GM19099 (cell line): ENCODE measurements at regions not wholly inside any gene's neighbourhood (a gene's known extent, or its start where the extent isn't known, plus 50 kb on each side); places are given as distances from the start of the nearest gene placed in this dataset.

Experiments
- POLR2A ChIP-seq: IDR thresholded peaks from 3 replicates; pipeline ENCODE4 v1.6.1; 2011; ENCODE audit warnings: low read depth; ENCODE audit not compliant: insufficient read length; ENCODE audit errors: extremely low read depth

GRCh38 chrX:13248867-13249486 is 70.9 kb downstream of the ATXN3L start:
- TF ChIP-seq POLR2A, result no peak

DNA sequence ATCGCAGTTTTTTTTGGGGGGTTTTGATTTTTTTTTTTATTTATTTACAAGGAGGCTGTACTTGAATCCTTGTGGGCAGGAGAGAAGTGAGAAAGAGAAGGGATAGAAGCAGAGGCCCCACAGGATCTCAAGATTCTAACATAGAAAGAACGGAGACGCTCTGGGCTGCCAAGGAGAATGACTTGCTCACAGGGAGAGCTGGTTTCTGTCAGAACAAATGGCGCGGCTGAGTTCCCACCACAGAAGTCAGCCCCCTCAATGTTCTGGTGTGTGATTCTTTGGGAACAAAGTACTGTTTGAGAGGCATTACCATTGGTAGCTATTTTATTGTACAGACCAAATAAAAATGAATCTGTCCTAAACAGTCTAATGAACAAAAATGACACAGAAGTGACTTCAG is 80.6 kb downstream of the ATXN3L start:
- no peak for TF ChIP-seq POLR2A

GRCh38 chrX:13235930-13236329 is 83.9 kb downstream of the ATXN3L start:
- TF ChIP-seq POLR2A, result no peak

- TF ChIP-seq POLR2A, result no peak
Measured at GRCh38 chrX:13232484-13232883, 87.4 kb downstream of the ATXN3L start.

- no peak for TF ChIP-seq POLR2A
Measured at GRCh38 chrX:13226214-13226613, 93.6 kb downstream of the ATXN3L start.

- TF ChIP-seq POLR2A, result no peak
Measured at GRCh38 chrX:13223868-13224567, 95.8 kb downstream of the ATXN3L start.

- TF ChIP-seq POLR2A, result no peak
Measured at GRCh38 chrX:13220916-13221315, 98.9 kb downstream of the ATXN3L start.

- no peak for TF ChIP-seq POLR2A
Measured at GRCh38 chrX:13219991-13220764, 99.7 kb downstream of the ATXN3L start.

DNA sequence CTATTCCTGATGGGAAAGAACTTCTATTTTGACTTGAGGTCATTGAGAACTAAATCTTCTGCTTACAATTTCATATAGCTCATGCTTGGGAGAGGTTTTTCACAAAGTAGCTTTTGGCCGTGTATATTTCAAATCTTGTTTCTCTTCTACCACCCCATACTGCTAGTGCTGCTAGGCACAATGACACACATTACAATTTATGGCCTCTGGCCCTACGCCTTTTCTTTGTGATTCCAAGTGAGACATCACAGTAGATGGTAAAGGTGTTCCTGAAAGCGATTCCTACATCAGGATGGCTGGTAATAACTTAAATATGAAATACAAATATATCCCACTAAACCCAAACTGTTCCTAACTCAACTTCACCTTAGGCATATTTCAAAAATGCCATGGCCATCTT is 101.1 kb downstream of the ATXN3L start:
- TF ChIP-seq POLR2A, result no peak

DNA sequence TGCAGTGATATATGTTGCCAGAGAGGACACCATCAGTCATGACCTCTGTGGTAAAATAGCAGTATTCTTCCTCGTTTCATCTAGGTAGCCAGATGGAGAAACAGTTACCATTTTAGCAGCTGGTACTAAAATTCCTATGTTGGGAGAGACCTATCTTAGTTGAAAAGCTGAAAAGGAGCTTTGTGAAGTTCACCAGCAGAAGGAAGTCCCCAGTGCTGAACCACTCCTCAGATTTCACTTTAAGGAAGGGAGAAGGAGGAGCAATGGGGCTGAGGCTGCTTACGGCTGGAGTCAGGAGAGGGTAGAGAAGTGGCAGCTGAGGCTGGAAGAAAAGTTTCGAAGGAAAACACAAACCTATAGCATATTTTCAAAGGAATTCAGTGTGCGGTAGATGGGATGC is 103.7 kb downstream of the ATXN3L start:
- TF ChIP-seq POLR2A, result no peak

DNA sequence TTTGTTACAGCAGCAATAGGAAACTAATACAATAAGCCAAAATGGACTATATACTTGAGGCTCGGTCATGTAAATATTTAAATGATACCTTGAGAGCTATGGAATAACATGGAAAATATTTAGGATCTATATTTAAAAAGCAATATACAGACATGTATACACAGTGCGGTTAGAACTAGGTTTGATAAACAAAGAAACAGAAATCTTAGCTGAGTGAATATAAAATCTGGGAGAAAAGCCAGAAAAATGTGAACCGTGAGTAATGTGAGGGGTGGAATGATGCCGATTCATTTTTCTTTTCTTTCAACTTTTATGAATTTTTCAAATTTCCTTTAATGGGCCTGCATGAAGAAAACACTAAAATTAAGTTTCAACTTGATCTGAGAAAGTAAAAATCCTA is 104.1 kb downstream of the ATXN3L start:
- TF ChIP-seq POLR2A, result no peak

GRCh38 chrX:13212191-13212651 is 107.6 kb downstream of the ATXN3L start:
- no peak for TF ChIP-seq POLR2A

- no peak for TF ChIP-seq POLR2A
Measured at GRCh38 chrX:13208281-13208935, 111.4 kb downstream of the ATXN3L start.

GRCh38 chrX:13203271-13203670 is 116.6 kb downstream of the ATXN3L start:
- TF ChIP-seq POLR2A, result no peak

- no peak for TF ChIP-seq POLR2A
Measured at GRCh38 chrX:13201605-13202219, 118.1 kb downstream of the ATXN3L start.

DNA sequence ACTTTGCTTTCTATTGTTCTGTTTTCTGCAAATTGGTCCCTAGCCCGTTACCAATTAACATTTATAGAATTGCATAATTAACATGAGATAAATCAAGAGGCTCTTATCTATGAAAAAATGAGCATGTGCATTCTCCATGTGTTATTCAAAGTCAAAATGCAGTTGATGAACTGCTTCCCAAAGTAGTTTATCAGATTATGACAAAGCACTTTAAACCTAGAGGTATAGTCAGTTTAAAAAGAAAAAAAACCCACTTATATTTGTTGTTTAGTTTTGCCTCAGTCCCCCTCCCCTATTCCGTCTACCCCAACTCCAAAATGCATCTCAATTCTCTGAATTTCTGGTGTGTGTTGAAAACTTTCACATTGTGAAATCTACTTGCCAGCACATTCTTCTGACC is 119.5 kb downstream of the ATXN3L start:
- no peak for TF ChIP-seq POLR2A

- no peak for TF ChIP-seq POLR2A
Measured at GRCh38 chrX:13198762-13199064, 121.1 kb downstream of the ATXN3L start.
